T-cell (primary cell): ENCODE measurements at regions not wholly inside any gene's neighbourhood (a gene's known extent, or its start where the extent isn't known, plus 50 kb on each side); places are given as distances from the start of the nearest gene placed in this dataset.
"Not testable (repeated sequence)": the region's sequence is repeated elsewhere in the genome, so short reads cannot be mapped to it uniquely, and the experiment has no call there.

Source experiments
- ATAC-seq, 4 experiments: fragments of 200-7000 bp in 3 of 4; fragments of 150-1000 bp in 1 of 4; cut with Tn5 transposase; replicated peaks in 1 of 4; 1 replicate in 3 of 4; 2 replicates in 1 of 4; pipeline ENCODE4 v1.10.0; 2021; ENCODE audit warnings: moderate library complexity in 3 of 4, mild to moderate bottlenecking in 2 of 4, moderate number of reproducible peaks in 1 of 4
- CTCF ChIA-PET, 2 donors: fragments of 300-600 bp; sonication (Branson Sonifier 250); formaldehyde crosslinking; loops; one replicate each; lab custom pipeline; 2022; ENCODE audit warnings: antibody characterized with exemption in 2 of 2; lab: Charles Lee
- POLR2A ChIA-PET, 2 donors: fragments of 300-600 bp; sonication (Branson Sonifier 250); formaldehyde crosslinking; loops; one replicate each; lab custom pipeline; 2022; ENCODE audit warnings: antibody characterized with exemption in 2 of 2; lab: Charles Lee
- DNase-seq, 35 experiments: peaks; one replicate each; pipeline versions ENCODE4 v3.0.0 to v3.0.0-alpha.2; 2013 to 2023
- H3K27ac ChIP-seq: one replicate; pipeline ENCODE4 v1.5.1; 2013; ENCODE audit warnings: low read length
- H3K27me3 ChIP-seq, 2 experiments: replicated peaks in 1 of 2; 1 replicate in 1 of 2; 2 replicates in 1 of 2; pipeline versions ENCODE4 v1.6.1 to v1.7.0; 2013; ENCODE audit warnings: low read length in 1 of 2, mixed read lengths in 1 of 2; ENCODE audit not compliant: control insufficient read depth in 2 of 2, insufficient read depth in 2 of 2; ENCODE audit errors: extremely low read depth in 1 of 2
- H3K36me3 ChIP-seq, 2 donors: 1 replicate in 1 of 2; 2 replicates in 1 of 2; pipeline versions ENCODE4 v1.6.1 to v1.7.0; 2013; ENCODE audit warnings: low read length in 1 of 2; ENCODE audit not compliant: control insufficient read depth in 2 of 2, insufficient read depth in 1 of 2; ENCODE audit errors: extremely low read depth in 1 of 2
- H3K4me1 ChIP-seq, 2 experiments: 1 replicate in 1 of 2; 2 replicates in 1 of 2; pipeline versions ENCODE4 v1.6.1 to v1.7.0; 2013; ENCODE audit warnings: low read length in 2 of 2, mixed read lengths in 1 of 2; ENCODE audit not compliant: insufficient read depth in 2 of 2, control insufficient read depth in 1 of 2; ENCODE audit errors: extremely low read depth in 1 of 2
- H3K4me3 ChIP-seq, 2 donors: 1 replicate in 1 of 2; 2 replicates in 1 of 2; pipeline versions ENCODE4 v1.5.1 to v1.7.0; 2013; ENCODE audit warnings: mild to moderate bottlenecking in 2 of 2, low read length in 1 of 2, moderate library complexity in 1 of 2; ENCODE audit not compliant: control insufficient read depth in 1 of 2; ENCODE audit errors: extremely low read depth in 1 of 2
- H3K9me3 ChIP-seq: 2 replicates; pipeline ENCODE4 v1.7.0; 2013
- H3K27ac Mint-ChIP-seq, 2 donors: one replicate each; pipeline ENCODE4 v1.8.0; 2020 to 2021; ENCODE audit warnings: mild to moderate bottlenecking in 2 of 2, mixed read lengths in 2 of 2
- H3K27me3 Mint-ChIP-seq, 2 donors: one replicate each; pipeline ENCODE4 v1.8.0; 2021 to 2022; ENCODE audit warnings: mixed read lengths in 2 of 2
- H3K36me3 Mint-ChIP-seq: one replicate; pipeline ENCODE4 v1.8.0; 2021; ENCODE audit warnings: mixed read lengths
- H3K4me1 Mint-ChIP-seq, 3 donors: one replicate each; pipeline ENCODE4 v1.8.0; 2020 to 2022; ENCODE audit warnings: mixed read lengths in 3 of 3, mild to moderate bottlenecking in 1 of 3
- H3K4me3 Mint-ChIP-seq, 3 donors: one replicate each; pipeline ENCODE4 v1.8.0; 2020 to 2022; ENCODE audit warnings: mild to moderate bottlenecking in 3 of 3, mixed read lengths in 3 of 3, moderate library complexity in 3 of 3
- H3K9me3 Mint-ChIP-seq, 3 donors: one replicate each; pipeline ENCODE4 v1.8.0; 2020 to 2022; ENCODE audit warnings: mixed read lengths in 3 of 3
- WGBS: methylation state at CpG from one replicate; pipeline ENCODE4 v1.1.5; 2013; ENCODE audit warnings: missing lambda C conversion rate; ENCODE audit not compliant: insufficient coverage; 5-methylcytosine and 5-hydroxymethylcytosine counted together

DNA sequence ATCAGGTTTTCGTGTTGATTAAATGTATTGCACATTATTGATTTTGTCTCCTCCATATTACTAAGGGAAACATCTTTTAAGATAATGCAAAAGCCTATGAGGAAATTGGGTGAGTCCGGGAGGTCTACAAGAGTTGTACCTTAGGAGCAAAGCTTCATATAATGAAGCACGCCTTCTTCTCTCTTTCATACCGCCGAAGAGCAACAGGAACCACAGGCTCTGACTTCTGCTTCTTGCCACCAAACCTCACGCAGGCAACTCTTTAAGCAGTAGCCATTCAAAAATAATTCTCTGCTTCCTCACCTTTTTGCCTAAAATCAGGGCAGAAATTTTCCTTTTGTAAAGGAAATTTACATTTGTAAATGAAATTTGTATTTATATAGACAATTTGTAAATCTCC, 139.6 kb downstream of the SPRY1 start:
- Mint-ChIP-seq H3K27ac (peak overlapping the region in 1 of 2 donors; percentile 3), H3K27me3 (no peaks in the 10 kb centered on the region), H3K36me3 (no peaks in the 10 kb centered on the region), H3K9me3 (peaks cover 0 to 4% (median 3%) of the 10 kb centered on the region in 3 donors), H3K4me1 (peaks cover 8 to 22% (median 10%) of the 10 kb centered on the region in 3 donors), H3K4me3 (no peak overlapping the region)
- DNase-seq: peak in 1 of 35 experiments; percentile 4
- Histone ChIP-seq H3K27me3 (peaks cover 0 to 2% of the 10 kb centered on the region in 2 experiments), H3K27ac (no peak overlapping the region), H3K9me3 (no peaks in the 10 kb centered on the region), H3K4me3 (no peak overlapping the region), H3K4me1 (peaks cover 0 to 6% of the 10 kb centered on the region in 2 experiments), H3K36me3 (no peaks in the 10 kb centered on the region)
- ChIA-PET CTCF (interaction anchor here in 1 of 2 donors (0.6 kb wide), 1 partner anchor 28 kb away, joined by 3 read pairs; no protein-coding TSS in a partner anchor), POLR2A (no interaction called here)
- 43% methylated on average over 1 of the region's 6 CpGs for WGBS
- ATAC-seq: no peak

GRCh38 chr4:123537906-123538402, 141.4 kb downstream of the SPRY1 start:
- H3K27me3 Mint-ChIP-seq, H3K36me3 ChIP-seq, H3K27me3 ChIP-seq, H3K9me3 ChIP-seq, H3K4me3 Mint-ChIP-seq, H3K27ac Mint-ChIP-seq, ATAC-seq, H3K4me3 ChIP-seq, H3K9me3 Mint-ChIP-seq, H3K27ac ChIP-seq, CTCF ChIA-PET, H3K4me1 ChIP-seq, DNase-seq, POLR2A ChIA-PET, H3K36me3 Mint-ChIP-seq: not testable (repeated sequence)
- peaks cover 8 to 22% (median 10%) of the 10 kb centered on the region in 3 donors for H3K4me1 Mint-ChIP-seq
- 93% methylated on average over 16 of the region's 39 CpGs for WGBS

GRCh38 chr4:123545667-123546572, 149.3 kb downstream of the SPRY1 start:
- 100% methylated on average over 1 of the region's 7 CpGs for WGBS

DNA sequence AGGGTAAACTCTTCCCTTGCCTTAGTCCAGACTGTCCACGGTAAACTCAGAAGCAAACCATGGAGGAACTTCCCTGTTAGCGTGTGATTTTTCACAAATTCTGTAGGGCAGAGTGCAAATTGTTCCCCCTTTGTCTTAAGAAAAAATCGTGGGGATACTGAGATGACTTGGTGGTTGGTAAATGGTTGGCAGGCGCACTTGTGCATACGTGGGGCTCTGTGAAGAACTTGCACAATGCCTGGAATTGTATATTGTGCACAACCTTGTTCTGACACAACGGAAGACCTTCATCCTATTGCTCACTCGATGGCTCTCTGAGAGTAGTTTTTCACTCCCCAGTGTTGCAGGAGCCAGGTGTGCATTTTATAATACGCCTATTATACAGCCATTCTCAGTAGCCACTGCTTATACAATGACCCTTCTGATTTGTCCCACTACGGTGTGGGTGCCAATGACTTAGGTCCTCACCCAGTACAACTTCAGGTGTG, 150.0 kb downstream of the SPRY1 start:
- H3K27ac ChIP-seq: no peak overlapping the region
- peaks cover 3 to 4% (median 3%) of the 10 kb centered on the region in 3 donors for H3K9me3 Mint-ChIP-seq
- H3K4me1 Mint-ChIP-seq: no peaks in the 10 kb centered on the region
- no peaks in the 10 kb centered on the region for H3K27me3 Mint-ChIP-seq
- DNase-seq (no peak), ATAC-seq (no peak)
- CTCF ChIA-PET: no interaction called here
- WGBS: 84% methylated on average over 5 of the region's 9 CpGs
- H3K4me3 Mint-ChIP-seq: no peak overlapping the region
- no peaks in the 10 kb centered on the region for H3K36me3 ChIP-seq
- no peaks in the 10 kb centered on the region for H3K9me3 ChIP-seq
- H3K27me3 ChIP-seq: peaks cover 0 to 2% of the 10 kb centered on the region in 2 experiments
- H3K27ac Mint-ChIP-seq: no peak overlapping the region
- no peak overlapping the region for H3K4me3 ChIP-seq
- no peaks in the 10 kb centered on the region for H3K36me3 Mint-ChIP-seq
- POLR2A ChIA-PET: no interaction called here
- H3K4me1 ChIP-seq: no peaks in the 10 kb centered on the region

More at GRCh38 chr4:123545667-123546572, 149.3 kb downstream of the SPRY1 start:
- CTCF ChIA-PET: no interaction called here
- DNase-seq: no peak
- POLR2A ChIA-PET: interaction anchor here in 1 of 2 donors (0.5 kb wide), 1 partner anchor 413 kb away, joined by 9 read pairs; no protein-coding TSS in a partner anchor
- Mint-ChIP-seq H3K36me3 (no peaks in the 10 kb centered on the region), H3K27ac (no peak overlapping the region), H3K27me3 (no peaks in the 10 kb centered on the region), H3K4me3 (no peak overlapping the region), H3K9me3 (peaks cover 3 to 4% (median 3%) of the 10 kb centered on the region in 3 donors), H3K4me1 (no peaks in the 10 kb centered on the region)
- Histone ChIP-seq H3K36me3 (no peaks in the 10 kb centered on the region), H3K4me1 (no peaks in the 10 kb centered on the region), H3K27ac (no peak overlapping the region), H3K4me3 (no peak overlapping the region), H3K27me3 (peaks cover 0 to 2% of the 10 kb centered on the region in 2 experiments), H3K9me3 (no peaks in the 10 kb centered on the region)
- ATAC-seq: no peak

- Mint-ChIP-seq H3K4me1 (no peaks in the 10 kb centered on the region), H3K9me3 (peaks cover 3 to 4% (median 3%) of the 10 kb centered on the region in 3 donors), H3K36me3 (no peaks in the 10 kb centered on the region), H3K4me3 (no peak overlapping the region), H3K27ac (no peak overlapping the region), H3K27me3 (no peaks in the 10 kb centered on the region)
- Histone ChIP-seq H3K4me3 (no peak overlapping the region), H3K4me1 (no peaks in the 10 kb centered on the region), H3K27me3 (peaks cover 0 to 2% of the 10 kb centered on the region in 2 experiments), H3K27ac (no peak overlapping the region), H3K9me3 (no peaks in the 10 kb centered on the region), H3K36me3 (no peaks in the 10 kb centered on the region)
- ATAC-seq: no peak
- ChIA-PET POLR2A (no interaction called here), CTCF (interaction anchor here in 1 of 2 donors (0.6 kb wide), 1 partner anchor 29 kb away, joined by 4 read pairs; no protein-coding TSS in a partner anchor)
- no peak for DNase-seq
- WGBS: 94% methylated on average over 12 of the region's 26 CpGs
Measured at GRCh38 chr4:123547216-123548165, 150.9 kb downstream of the SPRY1 start.

DNA sequence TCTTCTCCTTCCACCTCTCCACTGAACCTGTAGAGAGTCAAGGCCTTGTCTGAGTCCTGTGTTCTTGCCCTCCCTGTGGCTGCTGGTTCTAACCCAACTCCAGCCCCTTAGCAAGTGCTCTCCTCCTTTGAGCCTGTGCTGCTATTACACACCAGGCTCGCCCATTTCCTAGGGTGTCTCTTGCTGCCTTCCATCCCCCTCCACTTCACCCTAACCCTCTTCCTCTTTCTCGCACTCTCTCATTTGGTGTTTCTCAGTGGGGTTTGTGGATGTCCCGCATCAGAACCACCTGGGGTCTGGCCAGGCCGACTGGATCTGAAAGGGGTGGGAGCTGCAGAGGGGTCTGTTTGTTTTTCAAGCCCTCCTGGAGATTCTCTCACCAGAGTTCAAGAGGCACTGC, 156.7 kb downstream of the SPRY1 start:
- Mint-ChIP-seq H3K27me3 (peaks cover 2 to 3% of the 10 kb centered on the region in 2 donors), H3K36me3 (no peaks in the 10 kb centered on the region), H3K9me3 (peaks cover 3 to 4% (median 3%) of the 10 kb centered on the region in 3 donors), H3K4me1 (no peaks in the 10 kb centered on the region), H3K4me3 (no peak overlapping the region), H3K27ac (no peak overlapping the region)
- H3K27ac ChIP-seq: no peak overlapping the region
- ChIA-PET CTCF (interaction anchor here in 1 of 2 donors (0.7 kb wide), 1 partner anchor 11 kb away, joined by 3 read pairs; no protein-coding TSS in a partner anchor), POLR2A (no interaction called here)
- ATAC-seq (no peak), DNase-seq (no peak)
- H3K36me3 ChIP-seq: no peaks in the 10 kb centered on the region
- H3K9me3 ChIP-seq: no peaks in the 10 kb centered on the region
- no peaks in the 10 kb centered on the region for H3K4me1 ChIP-seq
- peaks cover 0 to 4% of the 10 kb centered on the region in 2 experiments for H3K27me3 ChIP-seq
- no peak overlapping the region for H3K4me3 ChIP-seq
- no CpG with 5 or more reads among the region's 4 CpGs for WGBS
